ENCODE measurements at regions not wholly inside any gene's neighbourhood (a gene's known extent, or its start where the extent isn't known, plus 50 kb on each side); places are given as distances from the start of the nearest gene placed in this dataset.

GRCh38 chr2:18841248-18842150 lies 252.1 kb upstream of the NT5C1B start:
- Histone ChIP-seq H3K27me3 (ENCODE audit: low read length) (no peaks in the 10 kb centered on the region), H3K4me3 (ENCODE audit: low read length) (no peak overlapping the region), H3K4me1 (ENCODE audit: insufficient read depth, low read length) (no peaks in the 10 kb centered on the region), H3K9me2 (replicated peaks; ENCODE audit: low read length) (no peaks in the 10 kb centered on the region), H3K4me2 (ENCODE audit: low read length) (no peak overlapping the region), H4K20me1 (ENCODE audit: low read length) (no peaks in the 10 kb centered on the region), H3K9me3 (ENCODE audit: low read length) (no peaks in the 10 kb centered on the region), H3K79me2 (ENCODE audit: low read length) (no peaks in the 10 kb centered on the region), H3K27ac (ENCODE audit: low read length) (no peak overlapping the region), H3F3A (ENCODE audit: low read length, unreplicated experiment) (no peaks in the 10 kb centered on the region), H3K36me3 (ENCODE audit: low read depth, low read length) (no peaks in the 10 kb centered on the region), H2AFZ (ENCODE audit: low read length) (no peak overlapping the region), H3K9ac (ENCODE audit: low read length) (no peak overlapping the region)
- no TSS peak for BruUV-seq (replicated peaks)
- CTCF ChIA-PET = no interaction called here
- TF ChIP-seq EZH2 (IDR thresholded peaks at IDR 0.05; ENCODE audit: low read length, unreplicated experiment) (no peak), CTCF (conservative IDR thresholded peaks at IDR 0.05; ENCODE audit: low read depth, low read length) (no peak), EZH2phosphoT487 (IDR thresholded peaks at IDR 0.05; ENCODE audit: borderline replicate concordance, low read length) (no peak)
- intact Hi-C loops (cut with micrococcal nuclease) = no loop called here
- POLR2A ChIA-PET (ENCODE audit: unreplicated experiment) = no interaction called here
- DNase-seq (no peak), ATAC-seq (no peak)

GRCh38 chr2:18837240-18837639 lies 247.9 kb upstream of the NT5C1B start:
- TF ChIP-seq CTCF (conservative IDR thresholded peaks at IDR 0.05; ENCODE audit: low read depth, low read length) = no peak
- no peak for TF ChIP-seq EZH2phosphoT487 (IDR thresholded peaks at IDR 0.05; ENCODE audit: borderline replicate concordance, low read length)
- TF ChIP-seq EZH2 (IDR thresholded peaks at IDR 0.05; ENCODE audit: low read length, unreplicated experiment) = no peak
- no peak for ATAC-seq

GRCh38 chr2:18836436-18836835 lies 247.1 kb upstream of the NT5C1B start:
- ChIA-PET CTCF (no interaction called here), POLR2A (ENCODE audit: unreplicated experiment) (no interaction called here)
- H3K36me3 ChIP-seq (ENCODE audit: low read depth, low read length) = no peaks in the 10 kb centered on the region
- peaks cover 11% of the 10 kb centered on the region; the same call in 1 of the 2 replicates for H3K4me1 ChIP-seq (ENCODE audit: insufficient read depth, low read length)
- H2AFZ ChIP-seq (ENCODE audit: low read length) = no peak overlapping the region
- no TSS peak for BruUV-seq (replicated peaks)
- no peak overlapping the region for H3K4me2 ChIP-seq (ENCODE audit: low read length)
- no peaks in the 10 kb centered on the region for H3K27me3 ChIP-seq (ENCODE audit: low read length)
- ATAC-seq (no peak), DNase-seq (no peak)
- no peak overlapping the region for H3K27ac ChIP-seq (ENCODE audit: low read length)
- H3F3A ChIP-seq (ENCODE audit: low read length, unreplicated experiment) = no peaks in the 10 kb centered on the region
- intact Hi-C loops (cut with micrococcal nuclease) = no loop called here
- H3K9me2 ChIP-seq (replicated peaks; ENCODE audit: low read length) = no peaks in the 10 kb centered on the region
- TF ChIP-seq CTCF (conservative IDR thresholded peaks at IDR 0.05; ENCODE audit: low read depth, low read length) (no peak), EZH2 (IDR thresholded peaks at IDR 0.05; ENCODE audit: low read length, unreplicated experiment) (no peak), EZH2phosphoT487 (IDR thresholded peaks at IDR 0.05; ENCODE audit: borderline replicate concordance, low read length) (no peak)
- H3K4me3 ChIP-seq (ENCODE audit: low read length) = no peak overlapping the region
- H3K79me2 ChIP-seq (ENCODE audit: low read length) = no peaks in the 10 kb centered on the region
- H3K9ac ChIP-seq (ENCODE audit: low read length) = no peak overlapping the region
- H3K9me3 ChIP-seq (ENCODE audit: low read length) = no peaks in the 10 kb centered on the region
- no peaks in the 10 kb centered on the region for H4K20me1 ChIP-seq (ENCODE audit: low read length)

More at GRCh38 chr2:18837240-18837639, 247.9 kb upstream of the NT5C1B start:
- no peaks in the 10 kb centered on the region for H3K27me3 ChIP-seq (ENCODE audit: low read length)
- intact Hi-C loops (cut with micrococcal nuclease) = no loop called here
- H4K20me1 ChIP-seq (ENCODE audit: low read length) = no peaks in the 10 kb centered on the region
- no peak overlapping the region for H3K4me2 ChIP-seq (ENCODE audit: low read length)
- no peak for DNase-seq
- no peak overlapping the region for H3K27ac ChIP-seq (ENCODE audit: low read length)
- H3K9ac ChIP-seq (ENCODE audit: low read length) = no peak overlapping the region
- H3F3A ChIP-seq (ENCODE audit: low read length, unreplicated experiment) = no peaks in the 10 kb centered on the region
- no peak overlapping the region for H3K4me3 ChIP-seq (ENCODE audit: low read length)
- peaks cover 11% of the 10 kb centered on the region; the same call in 1 of the 2 replicates for H3K4me1 ChIP-seq (ENCODE audit: insufficient read depth, low read length)
- no peaks in the 10 kb centered on the region for H3K79me2 ChIP-seq (ENCODE audit: low read length)
- H3K9me3 ChIP-seq (ENCODE audit: low read length) = no peaks in the 10 kb centered on the region
- no peaks in the 10 kb centered on the region for H3K9me2 ChIP-seq (replicated peaks; ENCODE audit: low read length)
- POLR2A ChIA-PET (ENCODE audit: unreplicated experiment) = no interaction called here
- no peak overlapping the region for H2AFZ ChIP-seq (ENCODE audit: low read length)
- CTCF ChIA-PET = no interaction called here
- no peaks in the 10 kb centered on the region for H3K36me3 ChIP-seq (ENCODE audit: low read depth, low read length)
- BruUV-seq (replicated peaks) = no TSS peak
